Transverse colon (tissue), 4 donors: ENCODE measurements at regions not wholly inside any gene's neighbourhood (a gene's known extent, or its start where the extent isn't known, plus 50 kb on each side); places are given as distances from the start of the nearest gene placed in this dataset.

Source experiments
- DNase-seq: peaks from one replicate; pipeline ENCODE4 v3.0.0-alpha.2; 2019
- H3K27ac ChIP-seq, 4 donors: fragments of 200-600 bp; sonication (generic); 2 replicates each; pipeline ENCODE4 v1.5.1; 2016 to 2018; ENCODE audit warnings: inconsistent platforms in 4 of 4
- H3K27me3 ChIP-seq: fragments of 200-600 bp; sonication (generic); 2 replicates; pipeline ENCODE4 v1.5.1; 2017; ENCODE audit warnings: inconsistent platforms
- H3K36me3 ChIP-seq, 4 donors: fragments of 200-600 bp; sonication (generic); 2 replicates each; pipeline ENCODE4 v1.5.1; 2017 to 2019; ENCODE audit warnings: inconsistent platforms in 4 of 4
- H3K4me1 ChIP-seq, 4 donors: fragments of 200-600 bp; sonication (generic); 2 replicates each; pipeline ENCODE4 v1.5.1; 2017 to 2020; ENCODE audit warnings: inconsistent platforms in 4 of 4
- H3K4me3 ChIP-seq, 4 donors: fragments of 200-600 bp; sonication (generic); 1 replicate in 1 of 4; 2 replicates in 3 of 4; pipeline versions ENCODE4 v1.5.1 to v1.6.1; 2017 to 2019; ENCODE audit warnings: inconsistent platforms in 4 of 4
- H3K9me3 ChIP-seq, 2 donors: fragments of 200-600 bp; sonication (generic); 2 replicates each; pipeline ENCODE4 v1.5.1; 2017 to 2019; ENCODE audit warnings: inconsistent platforms in 2 of 2
- EP300 ChIP-seq: sonication (generic); formaldehyde crosslinking; IDR thresholded peaks from one replicate; pipeline ENCODE4 v1.6.1; 2017; ENCODE audit warnings: antibody characterized with exemption, low read depth
- POLR2A ChIP-seq: fragments of 450-650 bp; IDR thresholded peaks from one replicate; pipeline ENCODE4 v1.6.1; 2016; ENCODE audit warnings: antibody characterized with exemption, mild to moderate bottlenecking, moderate library complexity
- POLR2AphosphoS5 ChIP-seq, 3 donors: sonication (generic); formaldehyde crosslinking; IDR thresholded peaks; one replicate each; pipeline ENCODE4 v1.6.1; 2016; ENCODE audit warnings: antibody characterized with exemption in 3 of 3
- WGBS, 2 donors: methylation state at CpG; one replicate each; pipeline ENCODE4 v1.1.5; 2018; ENCODE audit warnings: low coverage in 1 of 2; 5-methylcytosine and 5-hydroxymethylcytosine counted together
- in situ Hi-C, 4 donors: fragments of 200-750 bp; cut with MboI; loops; one replicate each; pipeline versions ENCODE4 v1.15.0 to v1.15.1; 2017; ENCODE audit warnings: low sequenced_read_pairs in 3 of 4, low pct_ligation_motif_present in 1 of 4, low pct_unique_long_range_greater_than_20kb in 1 of 4
- intact Hi-C: fragments of 100-400 bp; cut with DNase I; formaldehyde crosslinking; loops from one replicate; pipeline ENCODE4 v1.15.1; 2023; ENCODE audit warnings: low total_unique reads
- TF ChIP-seq, protein P1 (sequence below), 5 experiments: fragments of 200-600 bp in 3 of 5; fragments of 450-650 bp in 2 of 5; sonication (generic) in 3 of 5; IDR thresholded peaks; 1 replicate in 2 of 5; 2 replicates in 3 of 5; pipeline ENCODE4 v1.5.1; 2016 to 2017; ENCODE audit warnings: antibody characterized with exemption in 5 of 5, inconsistent platforms in 3 of 5, mild to moderate bottlenecking in 2 of 5, moderate library complexity in 1 of 5

DNA sequence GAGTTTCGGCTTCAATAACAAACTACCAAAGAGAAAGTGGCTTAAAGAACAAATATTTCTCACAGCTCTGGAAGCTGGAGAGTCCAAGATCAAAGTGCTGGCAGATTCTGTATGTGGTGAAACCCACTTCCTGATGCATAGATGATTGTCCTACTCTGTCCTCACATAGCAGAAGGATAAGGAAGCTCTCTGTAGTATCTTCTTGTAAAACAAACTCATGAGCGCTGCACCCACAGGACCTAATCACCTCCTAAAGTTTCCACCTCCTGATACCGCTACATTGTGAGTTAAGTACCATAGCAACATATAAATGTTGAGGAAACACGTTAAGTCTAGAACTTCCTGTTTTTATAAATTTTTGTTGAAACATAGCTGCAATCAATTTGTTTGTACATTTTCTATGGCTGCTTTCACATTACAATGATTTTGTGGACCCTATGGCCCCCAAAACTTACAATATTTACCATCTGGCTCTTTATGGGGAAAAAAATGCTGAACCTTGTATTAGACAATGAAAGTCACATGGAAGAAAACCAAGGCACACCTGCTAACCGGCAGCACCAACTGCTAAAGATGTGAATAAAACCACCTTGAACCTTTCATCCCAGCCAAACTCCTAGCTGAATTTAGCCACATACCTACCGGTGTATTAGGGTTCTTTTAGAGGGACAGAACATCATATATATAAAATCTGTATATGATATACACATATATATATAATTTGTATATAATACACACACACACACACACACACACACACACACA is 1423.4 kb downstream of the NCAM2 start:
- in situ Hi-C loops (no loop called here), intact Hi-C loops (no loop called here)
- 73 to 74% methylated on average over 6 of the region's 6 CpGs for WGBS, 2 donors
- no peaks in the 10 kb centered on the region for H3K27me3 ChIP-seq
- no peak for TF ChIP-seq EP300
- TF ChIP-seq POLR2A: no peak
- TF ChIP-seq, protein P1, sequence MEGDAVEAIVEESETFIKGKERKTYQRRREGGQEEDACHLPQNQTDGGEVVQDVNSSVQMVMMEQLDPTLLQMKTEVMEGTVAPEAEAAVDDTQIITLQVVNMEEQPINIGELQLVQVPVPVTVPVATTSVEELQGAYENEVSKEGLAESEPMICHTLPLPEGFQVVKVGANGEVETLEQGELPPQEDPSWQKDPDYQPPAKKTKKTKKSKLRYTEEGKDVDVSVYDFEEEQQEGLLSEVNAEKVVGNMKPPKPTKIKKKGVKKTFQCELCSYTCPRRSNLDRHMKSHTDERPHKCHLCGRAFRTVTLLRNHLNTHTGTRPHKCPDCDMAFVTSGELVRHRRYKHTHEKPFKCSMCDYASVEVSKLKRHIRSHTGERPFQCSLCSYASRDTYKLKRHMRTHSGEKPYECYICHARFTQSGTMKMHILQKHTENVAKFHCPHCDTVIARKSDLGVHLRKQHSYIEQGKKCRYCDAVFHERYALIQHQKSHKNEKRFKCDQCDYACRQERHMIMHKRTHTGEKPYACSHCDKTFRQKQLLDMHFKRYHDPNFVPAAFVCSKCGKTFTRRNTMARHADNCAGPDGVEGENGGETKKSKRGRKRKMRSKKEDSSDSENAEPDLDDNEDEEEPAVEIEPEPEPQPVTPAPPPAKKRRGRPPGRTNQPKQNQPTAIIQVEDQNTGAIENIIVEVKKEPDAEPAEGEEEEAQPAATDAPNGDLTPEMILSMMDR (IDR thresholded peaks at IDR 0.05): no peak
- no peak for TF ChIP-seq POLR2AphosphoS5 (IDR thresholded peaks at IDR 0.05)
- H3K4me1 ChIP-seq: no peaks in the 10 kb centered on the region
- H3K4me3 ChIP-seq: no peak overlapping the region
- no peaks in the 10 kb centered on the region for H3K9me3 ChIP-seq
- DNase-seq: no peak
- no peaks in the 10 kb centered on the region for H3K36me3 ChIP-seq
- no peak overlapping the region for H3K27ac ChIP-seq

DNA sequence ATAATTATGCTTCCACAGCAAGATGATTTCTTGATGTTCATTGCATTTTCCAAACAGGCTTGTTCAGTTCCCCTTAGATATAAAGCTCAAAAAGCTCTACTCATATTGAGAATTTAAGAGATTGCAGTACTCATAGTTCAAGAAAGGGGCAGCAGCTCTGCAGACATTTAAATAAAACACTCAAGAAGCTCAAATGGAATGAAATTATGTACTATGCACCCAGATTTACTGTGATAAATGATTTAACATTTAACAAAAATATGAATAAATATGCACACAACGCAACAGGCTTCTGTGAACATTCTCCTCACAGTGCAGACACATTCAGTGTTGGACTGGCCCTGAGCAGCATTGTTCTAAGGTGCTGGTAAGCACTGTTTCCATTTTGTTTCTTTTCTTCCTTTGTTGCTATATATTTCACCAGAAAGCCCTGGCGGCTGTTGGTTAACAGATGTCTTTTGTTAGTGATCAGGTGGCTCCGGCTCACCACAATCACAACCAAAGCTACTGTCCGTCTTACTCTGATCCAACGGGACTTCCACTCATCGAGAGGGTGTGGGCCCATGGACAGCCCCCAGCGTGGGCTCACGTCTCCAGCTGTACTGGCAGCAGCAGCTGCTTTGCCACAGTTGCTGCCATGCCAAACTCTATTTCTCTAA is 1440.3 kb downstream of the NCAM2 start:
- Histone ChIP-seq H3K9me3 (no peaks in the 10 kb centered on the region), H3K4me3 (no peak overlapping the region), H3K36me3 (no peaks in the 10 kb centered on the region), H3K27ac (no peak overlapping the region), H3K27me3 (no peaks in the 10 kb centered on the region), H3K4me1 (no peaks in the 10 kb centered on the region)
- intact Hi-C loops (no loop called here), in situ Hi-C loops (no loop called here)
- TF ChIP-seq POLR2AphosphoS5 (IDR thresholded peaks at IDR 0.05) (no peak), POLR2A (no peak), EP300 (no peak)
- TF ChIP-seq, protein P1 (IDR thresholded peaks at IDR 0.05): no peak
- no peak for DNase-seq
- WGBS, 2 donors: 77 to 80% methylated on average over 1 to 8 of the region's 8 CpGs

DNA sequence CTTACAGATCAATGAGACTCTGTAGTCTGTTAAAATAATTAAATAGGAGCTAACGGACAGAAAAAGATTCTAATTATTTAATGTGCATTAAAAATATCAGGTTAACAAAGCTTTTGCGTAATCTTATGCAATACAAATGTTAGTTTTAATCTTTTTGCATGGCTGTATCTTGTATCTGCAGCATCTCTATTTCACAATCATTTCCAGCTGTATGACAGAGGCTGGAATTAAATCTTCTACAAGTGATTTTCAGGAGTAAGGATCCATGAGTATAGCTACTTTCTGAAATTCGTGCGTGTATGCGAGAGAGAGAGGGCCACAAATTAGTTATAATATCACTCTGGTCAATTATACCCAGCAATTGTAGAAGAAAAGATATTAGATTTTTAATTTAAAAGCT is 1446.8 kb downstream of the NCAM2 start:
- whole genome bisulfite sequencing, 2 donors: 69 to 72% methylated on average over 5 of the region's 5 CpGs
- DNase-seq: no peak
- H3K36me3 ChIP-seq: no peaks in the 10 kb centered on the region
- H3K27ac ChIP-seq: no peak overlapping the region
- in situ Hi-C loops: no loop called here
- H3K4me1 ChIP-seq: no peaks in the 10 kb centered on the region
- TF ChIP-seq POLR2A: no peak
- TF ChIP-seq, protein P1 (IDR thresholded peaks at IDR 0.05): no peak
- TF ChIP-seq POLR2AphosphoS5 (IDR thresholded peaks at IDR 0.05): no peak
- no peak for TF ChIP-seq EP300
- H3K27me3 ChIP-seq: no peaks in the 10 kb centered on the region
- intact Hi-C loops: no loop called here
- H3K9me3 ChIP-seq: no peaks in the 10 kb centered on the region
- no peak overlapping the region for H3K4me3 ChIP-seq

DNA sequence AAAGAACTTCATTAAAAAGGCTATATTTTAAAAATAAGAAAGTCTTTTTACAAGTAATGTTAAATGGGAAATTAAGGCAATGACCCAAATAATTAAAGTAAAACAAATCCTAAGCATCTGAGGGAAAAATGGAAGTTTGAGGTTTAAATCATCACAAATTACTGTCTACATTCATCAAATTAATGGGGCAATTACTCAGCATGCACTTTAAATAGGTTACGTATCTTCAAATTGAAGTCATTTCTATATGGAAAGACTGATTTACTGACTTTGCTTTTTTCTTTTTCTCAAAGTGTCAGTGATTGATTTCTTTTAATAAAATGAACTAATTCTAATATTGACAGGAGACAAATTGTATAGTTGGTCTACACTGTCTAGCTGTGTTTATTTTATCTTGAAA is 1452.3 kb downstream of the NCAM2 start:
- no peak overlapping the region for H3K4me3 ChIP-seq
- no peak overlapping the region for H3K27ac ChIP-seq
- H3K4me1 ChIP-seq: no peaks in the 10 kb centered on the region
- no peak for DNase-seq
- TF ChIP-seq, protein P1 (IDR thresholded peaks at IDR 0.05): no peak
- TF ChIP-seq POLR2A (no peak), POLR2AphosphoS5 (IDR thresholded peaks at IDR 0.05) (no peak), EP300 (no peak)
- no peaks in the 10 kb centered on the region for H3K27me3 ChIP-seq
- H3K36me3 ChIP-seq: no peaks in the 10 kb centered on the region
- H3K9me3 ChIP-seq: no peaks in the 10 kb centered on the region
- intact Hi-C loops: no loop called here
- in situ Hi-C loops: no loop called here
- 82% methylated on average over 1 of the region's 1 CpG for WGBS, 2 donors
